Ovary (tissue), 7 donors: ENCODE measurements at regions not wholly inside any gene's neighbourhood (a gene's known extent, or its start where the extent isn't known, plus 50 kb on each side); places are given as distances from the start of the nearest gene placed in this dataset.

ENCODE experiments used
- DNase-seq, 5 donors: peaks; one replicate each; pipeline ENCODE4 v3.0.0-alpha.2; 2019 to 2020
- H3K27ac ChIP-seq, 2 donors: fragments of 200-600 bp; one replicate each; pipeline versions ENCODE4 v1.5.1 to v1.8.0; 2019 to 2022
- H3K27me3 ChIP-seq: fragments of 200-600 bp; one replicate; pipeline ENCODE4 v1.8.0; 2022
- H3K36me3 ChIP-seq: fragments of 200-600 bp; sonication (generic); one replicate; pipeline ENCODE4 v1.5.1; 2019
- H3K4me1 ChIP-seq: one replicate; pipeline ENCODE4 v1.8.1; 2013; ENCODE audit warnings: mild to moderate bottlenecking, moderate library complexity; ENCODE audit not compliant: insufficient read depth
- H3K4me3 ChIP-seq: fragments of 200-600 bp; sonication (generic); one replicate; pipeline ENCODE4 v1.5.1; 2017
- H3K9me3 ChIP-seq, 2 donors: fragments of 200-600 bp in 1 of 2; sonication (generic) in 1 of 2; one replicate each; pipeline versions ENCODE4 v1.5.1 to v1.8.1; 2013 to 2019; ENCODE audit warnings: mild to moderate bottlenecking in 1 of 2, moderate library complexity in 1 of 2
- EP300 ChIP-seq: sonication (generic); formaldehyde crosslinking; IDR thresholded peaks from one replicate; pipeline ENCODE4 v1.6.1; 2017; ENCODE audit warnings: antibody characterized with exemption
- POLR2A ChIP-seq: fragments of 450-650 bp; IDR thresholded peaks from one replicate; pipeline ENCODE4 v1.6.1; 2017; ENCODE audit warnings: antibody characterized with exemption, mild to moderate bottlenecking, moderate library complexity
- WGBS, 3 donors: extraction: QIAGEN DNeasy Blood & Tissue Kit in 1 of 3; methylation state at CpG; one replicate each; pipeline versions ENCODE4 v1.1.5 to v1.1.7; 2013 to 2017; 5-methylcytosine and 5-hydroxymethylcytosine counted together
- intact Hi-C, 4 donors: fragments of 100-400 bp; cut with DNase I; formaldehyde crosslinking; loops; one replicate each; pipeline versions ENCODE4 v1.11.0 to v1.15.1; 2022 to 2023
- TF ChIP-seq, protein P1 (sequence below), 3 donors: fragments of 450-650 bp in 2 of 3; fragments of 200-600 bp in 1 of 3; IDR thresholded peaks; one replicate each; pipeline versions ENCODE4 v1.5.1 to v1.8.0; 2016 to 2022; ENCODE audit warnings: antibody characterized with exemption in 3 of 3, mild to moderate bottlenecking in 1 of 3
- donor health status: DM: no; HTN: no; CAD: no; lungs with moderate emphysema.
- donor health status: DM: no; HTN: no; CAD: no.
- donor health status: Bipolar disorder and iron deficiency.
- donor health status: DM: no; HTN: no; CAD: no.
- donor health status: DM: yes; HTN: yes; CAD: no.

DNA sequence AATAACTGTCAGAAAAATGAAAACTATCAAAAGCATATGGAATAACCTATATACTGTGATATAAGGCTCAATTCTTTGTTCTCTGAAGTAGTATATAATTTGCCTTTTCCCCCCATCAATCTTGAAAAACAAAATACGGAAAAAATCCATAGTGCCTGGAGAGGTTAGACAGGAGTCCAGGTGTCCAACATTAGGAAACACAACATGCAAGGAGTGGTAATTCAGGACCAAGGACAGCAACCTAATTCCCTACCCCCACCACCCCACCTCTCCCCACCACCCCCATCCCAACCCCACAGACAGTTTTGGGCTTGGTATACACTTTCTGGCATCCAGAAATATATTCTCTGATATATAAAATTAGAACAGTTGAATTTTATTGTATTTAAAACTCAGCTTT lies 55.1 kb upstream of the SLC25A26 start:
- 48 to 55% (median 50%) methylated on average over 1 of the region's 1 CpG for WGBS, 3 donors
- TF ChIP-seq POLR2A = no peak
- TF ChIP-seq, protein P1, sequence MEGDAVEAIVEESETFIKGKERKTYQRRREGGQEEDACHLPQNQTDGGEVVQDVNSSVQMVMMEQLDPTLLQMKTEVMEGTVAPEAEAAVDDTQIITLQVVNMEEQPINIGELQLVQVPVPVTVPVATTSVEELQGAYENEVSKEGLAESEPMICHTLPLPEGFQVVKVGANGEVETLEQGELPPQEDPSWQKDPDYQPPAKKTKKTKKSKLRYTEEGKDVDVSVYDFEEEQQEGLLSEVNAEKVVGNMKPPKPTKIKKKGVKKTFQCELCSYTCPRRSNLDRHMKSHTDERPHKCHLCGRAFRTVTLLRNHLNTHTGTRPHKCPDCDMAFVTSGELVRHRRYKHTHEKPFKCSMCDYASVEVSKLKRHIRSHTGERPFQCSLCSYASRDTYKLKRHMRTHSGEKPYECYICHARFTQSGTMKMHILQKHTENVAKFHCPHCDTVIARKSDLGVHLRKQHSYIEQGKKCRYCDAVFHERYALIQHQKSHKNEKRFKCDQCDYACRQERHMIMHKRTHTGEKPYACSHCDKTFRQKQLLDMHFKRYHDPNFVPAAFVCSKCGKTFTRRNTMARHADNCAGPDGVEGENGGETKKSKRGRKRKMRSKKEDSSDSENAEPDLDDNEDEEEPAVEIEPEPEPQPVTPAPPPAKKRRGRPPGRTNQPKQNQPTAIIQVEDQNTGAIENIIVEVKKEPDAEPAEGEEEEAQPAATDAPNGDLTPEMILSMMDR (IDR thresholded peaks at IDR 0.05) = no peak
- TF ChIP-seq EP300 = no peak
- Histone ChIP-seq H3K9me3 (no peaks in the 10 kb centered on the region), H3K36me3 (no peaks in the 10 kb centered on the region), H3K27ac (no peak overlapping the region), H3K4me1 (no peaks in the 10 kb centered on the region), H3K4me3 (no peak overlapping the region), H3K27me3 (no peaks in the 10 kb centered on the region)
- intact Hi-C loops = no loop called here
- no peak for DNase-seq

DNA sequence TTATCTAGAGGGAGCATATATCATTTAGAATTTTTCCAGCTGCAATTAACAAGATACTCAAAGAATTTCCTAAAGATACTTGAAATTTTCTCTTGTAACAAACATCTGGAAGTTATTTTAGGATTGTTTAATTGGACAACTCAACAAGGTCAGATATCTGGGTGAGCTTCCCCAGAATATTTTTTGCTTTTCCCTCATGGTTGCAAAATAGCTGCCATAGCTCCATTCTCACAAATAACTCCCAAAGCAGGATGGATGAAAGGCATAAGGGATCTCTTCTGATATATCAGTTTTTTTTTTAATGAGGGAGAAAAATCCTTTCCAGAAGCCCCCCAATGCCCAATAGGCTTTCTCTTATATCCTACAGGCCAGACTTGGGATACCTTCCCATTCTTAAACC lies 56.6 kb upstream of the SLC25A26 start:
- Histone ChIP-seq H3K27ac (no peak overlapping the region), H3K4me3 (no peak overlapping the region), H3K9me3 (no peaks in the 10 kb centered on the region), H3K4me1 (no peaks in the 10 kb centered on the region), H3K36me3 (no peaks in the 10 kb centered on the region), H3K27me3 (no peaks in the 10 kb centered on the region)
- intact Hi-C loops = no loop called here
- DNase-seq = no peak
- TF ChIP-seq POLR2A = no peak
- TF ChIP-seq EP300 = no peak
- TF ChIP-seq, protein P1 (IDR thresholded peaks at IDR 0.05) = no peak

DNA sequence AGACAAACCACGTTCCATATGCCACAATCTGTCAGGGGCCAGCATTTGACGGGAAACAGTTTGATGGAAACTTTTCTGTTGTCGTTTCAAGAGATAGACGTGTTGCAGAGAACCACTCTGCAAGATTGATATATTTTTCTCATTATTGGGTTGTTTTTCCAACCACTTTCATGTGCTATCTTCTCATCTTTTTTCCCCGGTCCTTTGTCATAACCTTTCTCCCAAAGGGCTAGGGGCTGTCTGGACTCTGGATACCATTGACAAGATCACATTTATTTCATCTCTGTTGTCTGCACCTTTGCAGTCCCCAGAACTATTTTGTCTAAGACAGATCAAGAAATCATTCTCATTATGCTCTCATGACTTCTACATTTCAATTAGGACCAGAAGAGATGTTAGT lies 57.6 kb upstream of the SLC25A26 start:
- H3K9me3 ChIP-seq = no peaks in the 10 kb centered on the region
- H3K4me3 ChIP-seq = no peak overlapping the region
- TF ChIP-seq, protein P1 (IDR thresholded peaks at IDR 0.05) = no peak
- no peak for TF ChIP-seq POLR2A
- TF ChIP-seq EP300 = no peak
- no peak overlapping the region for H3K27ac ChIP-seq
- intact Hi-C loops = no loop called here
- WGBS, 3 donors = 62 to 66% (median 65%) methylated on average over 5 of the region's 5 CpGs
- DNase-seq = no peak
- H3K27me3 ChIP-seq = no peaks in the 10 kb centered on the region
- no peaks in the 10 kb centered on the region for H3K4me1 ChIP-seq
- no peaks in the 10 kb centered on the region for H3K36me3 ChIP-seq

DNA sequence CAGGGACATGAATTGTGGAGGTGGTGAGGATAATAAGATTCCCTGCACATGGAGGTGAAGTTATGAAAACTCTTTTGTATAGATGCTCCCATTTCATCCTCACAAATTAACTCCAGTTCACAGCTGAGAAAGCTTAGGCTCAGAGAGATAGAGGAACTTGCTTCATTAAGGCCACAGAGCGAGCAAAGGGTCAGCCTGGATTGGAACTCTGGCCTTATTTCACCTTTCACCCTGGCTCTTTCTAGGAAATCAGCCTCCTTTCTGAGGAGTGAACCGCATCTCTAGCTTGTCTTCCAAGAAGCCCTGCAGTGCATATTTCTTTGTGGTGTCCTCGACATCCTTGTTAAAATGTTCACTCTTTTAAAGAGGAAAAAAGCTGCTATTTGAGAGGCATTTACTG lies 58.0 kb upstream of the SLC25A26 start:
- Histone ChIP-seq H3K4me3 (no peak overlapping the region), H3K36me3 (no peaks in the 10 kb centered on the region), H3K9me3 (no peaks in the 10 kb centered on the region), H3K27ac (no peak overlapping the region), H3K27me3 (no peaks in the 10 kb centered on the region), H3K4me1 (no peaks in the 10 kb centered on the region)
- intact Hi-C loops = no loop called here
- DNase-seq = no peak
- TF ChIP-seq EP300 = no peak
- no peak for TF ChIP-seq POLR2A
- TF ChIP-seq, protein P1 (IDR thresholded peaks at IDR 0.05) = no peak
- 60 to 66% (median 65%) methylated on average over 3 of the region's 3 CpGs for WGBS, 3 donors
